HG02970 (cell line): ENCODE measurements at regions not wholly inside any gene's neighbourhood (a gene's known extent, or its start where the extent isn't known, plus 50 kb on each side); places are given as distances from the start of the nearest gene placed in this dataset.
"Not testable (repeated sequence)": the region's sequence is repeated elsewhere in the genome, so short reads cannot be mapped to it uniquely, and the experiment has no call there.

ENCODE experiments used
- ATAC-seq: cut with Tn5 transposase; IDR thresholded peaks from one replicate; pipeline ENCODE4 v1.9.1; 2021; ENCODE audit warnings: mild to moderate bottlenecking, moderate library complexity, moderate number of reproducible peaks; ENCODE audit not compliant: unreplicated experiment, low FRiP score

- no peak for ATAC-seq
These were observed 154.3 kb downstream of the RMST start for GRCh38 chr12:97616946-97617345.

- no peak for ATAC-seq
These were observed 166.4 kb downstream of the RMST start for GRCh38 chr12:97628962-97629361.

DNA sequence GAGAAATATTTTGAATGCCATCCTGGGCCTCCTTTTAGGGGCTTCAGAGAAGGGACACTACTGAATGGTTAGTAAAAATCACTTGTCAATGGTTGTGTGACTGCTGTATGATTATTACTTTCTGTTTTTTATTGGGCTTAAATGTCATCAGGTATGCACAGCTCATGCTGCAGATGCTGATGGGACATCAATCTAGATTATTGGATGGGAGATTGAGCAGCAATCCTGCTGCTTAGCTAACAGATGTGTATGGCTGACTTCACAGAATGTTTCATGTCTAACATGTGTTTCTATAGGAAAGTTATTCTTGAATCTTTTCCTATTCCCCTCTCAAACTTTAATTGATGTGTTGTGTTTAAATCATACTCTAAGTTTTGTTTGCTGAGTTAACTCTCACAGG lies 166.8 kb downstream of the RMST start:
- no peak for ATAC-seq

GRCh38 chr12:97630356-97630755 lies 167.8 kb downstream of the RMST start:
- no peak for ATAC-seq

DNA sequence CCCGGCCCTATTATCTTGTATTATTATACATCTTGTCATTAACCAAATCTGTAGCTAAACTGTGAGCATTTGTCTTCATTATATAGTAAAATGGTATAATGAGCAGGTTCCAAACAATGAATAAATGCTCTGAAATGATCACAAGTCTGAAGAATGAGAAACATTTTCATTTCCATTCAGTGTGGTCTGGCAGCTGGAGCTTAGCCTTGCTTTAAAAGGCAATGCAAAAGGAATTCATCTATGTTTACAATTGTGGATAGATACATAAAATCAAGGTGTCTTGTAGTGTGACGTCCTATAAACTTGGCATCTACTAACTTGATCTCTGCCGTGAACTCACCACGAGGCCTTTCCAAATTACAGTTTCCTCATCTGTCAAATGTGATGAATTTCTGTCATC lies 168.3 kb downstream of the RMST start:
- ATAC-seq: no peak

- no peak for ATAC-seq
These were observed 175.2 kb downstream of the RMST start for GRCh38 chr12:97637770-97638169.

GRCh38 chr12:97638739-97639138 lies 176.1 kb downstream of the RMST start:
- no peak for ATAC-seq

DNA sequence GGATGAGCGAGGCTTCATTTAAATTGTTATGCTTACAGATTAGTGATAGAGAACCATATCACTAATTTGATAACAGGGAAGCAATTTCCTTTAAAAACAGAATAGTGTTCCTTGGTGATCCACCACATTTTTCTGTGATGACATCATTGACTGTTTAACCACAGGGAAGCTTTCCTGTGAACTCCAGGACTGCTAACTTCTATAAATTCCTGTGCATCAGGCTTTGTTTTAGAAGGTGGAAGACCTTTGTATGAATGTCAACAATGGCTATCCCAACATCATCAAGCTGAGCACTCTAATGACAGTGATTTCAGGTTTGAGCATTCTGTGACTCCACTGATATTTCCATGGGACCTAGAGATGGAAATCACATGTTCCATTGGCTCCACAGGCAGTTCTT lies 177.1 kb downstream of the RMST start:
- no peak for ATAC-seq

- ATAC-seq: no peak
These were observed 178.2 kb downstream of the RMST start for GRCh38 chr12:97640826-97641225.

GRCh38 chr12:97642911-97643310 lies 180.3 kb downstream of the RMST start:
- no peak for ATAC-seq

DNA sequence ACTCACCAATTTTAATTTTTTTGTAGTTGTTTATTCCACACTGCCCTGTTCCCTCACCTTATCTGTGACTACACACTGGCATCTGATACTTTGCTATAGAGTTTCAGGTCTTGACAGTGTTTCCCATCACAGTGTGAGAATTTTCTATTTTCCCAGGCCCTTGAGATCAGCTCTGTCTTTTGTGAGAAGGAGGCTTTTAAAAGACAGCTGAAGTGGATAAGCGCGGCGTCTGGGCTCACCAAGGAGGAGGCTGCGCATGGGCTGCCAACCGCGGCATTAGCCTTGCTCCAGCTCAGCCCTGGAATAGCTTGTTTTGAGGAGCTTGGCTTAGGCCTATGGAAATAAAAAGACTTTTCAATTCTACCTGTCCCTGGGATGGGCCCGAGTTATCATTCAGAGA lies 181.3 kb downstream of the RMST start:
- ATAC-seq: no peak

DNA sequence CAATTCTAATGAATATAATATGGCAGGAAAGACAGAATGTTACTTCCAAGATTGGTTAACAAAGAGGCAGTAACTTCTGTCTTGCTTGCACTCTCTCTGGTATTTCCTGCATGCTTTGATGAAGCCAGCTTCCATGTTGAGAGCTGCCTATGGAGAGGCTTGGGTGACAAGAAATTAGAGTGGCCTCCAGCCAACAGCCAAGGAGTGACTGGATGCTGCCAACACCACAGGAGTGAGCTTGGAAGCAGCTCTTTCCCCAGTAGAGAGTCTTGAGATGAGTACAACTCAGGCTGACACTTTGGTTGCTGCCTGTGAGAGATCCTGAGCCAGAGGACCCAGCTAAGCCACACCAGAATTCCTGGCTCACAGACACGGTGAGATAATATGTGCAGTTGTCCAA lies 183.1 kb downstream of the RMST start:
- no peak for ATAC-seq

DNA sequence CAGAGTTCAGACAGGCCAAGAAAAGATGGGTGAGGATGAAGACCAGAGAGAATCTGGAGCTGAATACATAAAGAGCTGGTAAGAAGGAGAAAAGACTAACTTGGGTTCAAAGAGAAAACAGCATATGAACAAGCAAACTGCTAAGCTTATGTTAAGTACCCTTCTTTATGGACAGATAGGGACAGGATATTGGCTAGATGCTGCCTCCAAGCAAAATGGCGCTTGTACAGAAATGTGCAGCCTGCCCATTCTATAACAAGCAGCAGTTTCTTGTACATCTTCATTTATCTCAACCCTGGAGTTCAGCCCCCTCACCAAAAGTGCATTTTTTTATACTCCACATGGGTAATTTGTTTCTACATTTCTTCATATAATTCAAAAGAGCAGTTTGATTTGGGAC lies 184.5 kb downstream of the RMST start:
- no peak for ATAC-seq

GRCh38 chr12:97650242-97650641 lies 187.6 kb downstream of the RMST start:
- ATAC-seq: no peak

GRCh38 chr12:97656548-97656947 lies 193.9 kb downstream of the RMST start:
- not testable (repeated sequence) for ATAC-seq

DNA sequence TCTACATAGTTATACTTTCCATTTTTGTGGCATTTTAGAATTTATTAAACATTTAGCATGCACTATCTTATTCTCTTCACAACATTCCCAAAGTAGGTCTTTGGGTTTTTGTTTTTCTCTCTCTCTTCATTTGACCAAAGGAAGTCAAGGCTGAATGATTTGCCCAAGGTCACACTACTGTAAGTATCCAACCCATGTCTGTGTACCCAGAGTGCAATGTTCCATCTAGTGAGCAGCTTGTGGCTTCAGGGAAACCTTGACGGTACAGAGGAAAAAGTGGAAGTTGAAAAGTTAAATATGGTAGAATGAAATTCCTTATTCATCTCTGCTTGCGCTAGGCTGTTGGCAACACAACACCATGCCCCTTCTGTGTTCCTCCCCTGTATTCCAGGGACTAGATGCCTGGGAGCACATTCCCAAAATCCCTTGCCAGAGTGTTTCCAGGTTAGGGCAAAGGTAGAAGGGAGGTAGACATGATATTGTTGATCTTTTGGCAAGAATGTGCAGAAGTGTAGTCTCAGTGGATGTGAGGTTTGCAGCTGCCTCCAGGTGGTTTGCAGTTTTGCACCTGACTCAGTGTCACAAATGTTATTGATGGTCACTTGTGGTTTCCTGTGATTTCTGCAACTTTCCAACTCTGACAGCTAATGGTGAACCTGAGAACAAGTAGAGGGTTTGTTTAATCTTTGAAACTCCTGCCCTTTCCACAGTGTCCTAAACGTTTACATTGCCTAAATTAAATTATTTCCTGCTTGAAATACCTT lies 196.7 kb downstream of the RMST start:
- ATAC-seq: no peak

GRCh38 chr12:97666263-97666662 lies 203.7 kb downstream of the RMST start:
- no peak for ATAC-seq

DNA sequence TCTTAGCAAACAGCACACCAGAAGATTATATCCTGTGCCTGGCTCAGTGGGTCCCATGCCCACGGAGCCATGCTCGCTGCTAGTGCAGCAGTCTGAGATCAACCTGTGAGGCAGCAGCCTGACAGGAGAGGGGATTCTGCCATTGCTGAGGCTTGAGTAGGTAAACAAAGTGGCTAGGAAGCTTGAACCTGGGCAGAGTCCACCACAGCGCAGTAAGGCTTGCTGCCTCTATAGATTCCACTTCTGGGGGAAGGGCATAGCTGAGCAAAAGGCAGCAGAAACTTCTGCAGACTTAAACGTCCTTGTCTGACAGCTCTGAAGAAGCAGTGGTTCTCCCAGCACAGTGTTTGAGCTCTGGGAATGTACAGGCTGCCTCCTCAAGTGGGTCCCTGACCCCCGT lies 210.3 kb downstream of the RMST start:
- no peak for ATAC-seq

- ATAC-seq: no peak
These were observed 218.1 kb downstream of the RMST start for GRCh38 chr12:97680751-97681150.

- ATAC-seq: no peak
These were observed 219.3 kb downstream of the RMST start for GRCh38 chr12:97681612-97682504.

DNA sequence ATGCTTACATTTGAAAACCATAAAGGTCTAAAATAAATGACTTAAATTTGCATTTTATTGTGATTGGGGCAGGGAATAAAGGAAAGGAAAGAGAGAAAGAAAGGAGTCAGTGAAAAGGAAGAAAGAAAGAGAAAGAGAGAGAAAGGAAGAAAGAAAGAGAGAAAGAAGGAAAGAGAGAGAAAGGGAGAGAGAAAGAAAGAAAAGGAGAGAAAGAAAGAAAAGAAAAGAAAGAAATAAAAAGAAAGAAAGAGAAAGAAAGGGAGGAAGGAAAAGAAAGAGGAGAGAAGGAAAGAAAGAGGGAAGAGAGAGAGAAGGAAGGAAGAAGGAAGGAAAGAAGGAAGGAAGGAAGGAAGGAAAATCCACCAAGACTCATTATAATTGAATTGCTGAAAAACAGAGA lies 222.8 kb downstream of the RMST start:
- no peak for ATAC-seq

DNA sequence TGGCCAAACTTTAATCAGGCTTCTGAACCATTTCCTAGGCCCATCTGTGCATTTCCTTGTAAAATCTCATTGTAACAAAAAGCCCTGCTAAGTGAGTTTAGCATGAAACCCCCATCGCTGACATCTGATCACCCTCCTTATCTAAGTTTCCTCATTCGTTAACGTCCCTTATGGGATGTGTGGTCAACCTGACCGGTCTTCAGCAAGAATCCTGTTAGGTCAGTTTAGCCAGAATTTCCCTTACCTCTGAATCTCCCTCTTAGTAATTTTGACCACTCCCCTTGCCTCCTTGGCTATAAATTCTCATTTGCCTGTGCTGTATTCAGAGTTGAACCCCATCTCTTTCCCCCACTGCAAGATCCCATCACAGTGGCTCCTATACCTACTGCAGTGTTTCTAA lies 239.3 kb downstream of the RMST start:
- ATAC-seq: no peak
